ENCODE measurements at regions not wholly inside any gene's neighbourhood (a gene's known extent, or its start where the extent isn't known, plus 50 kb on each side); places are given as distances from the start of the nearest gene placed in this dataset.
"Not testable (repeated sequence)": the region's sequence is repeated elsewhere in the genome, so short reads cannot be mapped to it uniquely, and the experiment has no call there.

DNA sequence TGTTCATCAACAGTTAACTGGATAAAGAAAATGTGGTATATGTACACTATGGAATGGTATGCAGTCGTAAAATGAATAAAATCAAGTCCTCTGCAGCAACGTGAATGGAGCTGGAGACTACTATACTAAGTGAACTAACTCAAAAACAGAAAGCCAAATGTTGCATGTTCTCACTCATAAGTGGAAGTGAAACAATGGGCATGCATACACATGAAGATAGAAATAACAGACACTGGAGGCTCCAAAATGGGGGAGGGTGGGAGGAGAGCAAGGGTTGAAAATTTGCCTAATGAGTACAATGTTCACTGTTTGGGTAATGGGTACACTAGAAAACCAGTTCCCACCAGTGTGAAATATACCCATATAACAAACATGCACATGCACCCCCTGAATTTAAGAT, 179.5 kb downstream of the ZWINT start:
- Histone ChIP-seq H3K9me2 (replicated peaks; ENCODE audit: low read length) (no peaks in the 10 kb centered on the region), H4K20me1 (ENCODE audit: low read length) (no peaks in the 10 kb centered on the region), H3K9me3 (ENCODE audit: low read length) (no peaks in the 10 kb centered on the region), H2AFZ (ENCODE audit: low read length) (no peak overlapping the region), H3K27me3 (ENCODE audit: low read length) (0 out of 2 replicates have a peak, but pooled peaks cover 4% of the 10 kb centered on the region), H3K4me3 (ENCODE audit: low read length) (no peak overlapping the region), H3K27ac (ENCODE audit: low read length) (no peak overlapping the region), H3K4me1 (ENCODE audit: insufficient read depth, low read length) (no peaks in the 10 kb centered on the region), H3K9ac (ENCODE audit: low read length) (no peak overlapping the region), H3K36me3 (ENCODE audit: low read depth, low read length) (no peaks in the 10 kb centered on the region), H3F3A (ENCODE audit: low read length, unreplicated experiment) (no peaks in the 10 kb centered on the region), H3K79me2 (ENCODE audit: low read length) (no peaks in the 10 kb centered on the region), H3K4me2 (ENCODE audit: low read length) (no peak overlapping the region)
- intact Hi-C loops (cut with micrococcal nuclease) = no loop called here
- no TSS peak for BruUV-seq (replicated peaks)
- no peak for DNase-seq
- ChIA-PET CTCF (no interaction called here), POLR2A (ENCODE audit: unreplicated experiment) (no interaction called here)
- ATAC-seq = no peak
- no peak for TF ChIP-seq EZH2phosphoT487 (IDR thresholded peaks at IDR 0.05; ENCODE audit: borderline replicate concordance, low read length)

DNA sequence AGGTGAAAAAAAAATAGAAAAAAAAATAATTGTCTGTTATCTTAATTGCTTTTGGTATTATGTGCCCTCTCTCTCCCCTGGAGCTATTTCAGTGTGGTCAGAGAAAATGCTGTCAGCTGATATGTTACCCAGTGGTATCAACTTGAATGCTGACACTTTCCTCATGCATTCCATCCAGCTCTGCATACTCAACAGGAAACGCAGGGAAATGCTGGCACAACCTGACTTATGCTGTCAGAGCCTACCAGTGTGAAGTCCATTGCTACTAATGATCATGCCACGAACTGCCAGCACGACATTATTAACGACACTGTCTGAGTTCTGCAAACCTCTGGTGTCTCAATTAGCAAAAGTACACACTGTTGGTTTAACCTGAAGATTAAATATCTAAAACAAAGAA, 182.8 kb downstream of the ZWINT start:
- no peaks in the 10 kb centered on the region for H3K36me3 ChIP-seq (ENCODE audit: low read depth, low read length)
- H3K9me3 ChIP-seq (ENCODE audit: low read length) = no peaks in the 10 kb centered on the region
- peak; percentile 59 for ATAC-seq
- BruUV-seq (replicated peaks) = no TSS peak
- H3K27ac ChIP-seq (ENCODE audit: low read length) = no peak overlapping the region
- H4K20me1 ChIP-seq (ENCODE audit: low read length) = no peaks in the 10 kb centered on the region
- H3K9ac ChIP-seq (ENCODE audit: low read length) = no peak overlapping the region
- ChIA-PET CTCF (no interaction called here), POLR2A (ENCODE audit: unreplicated experiment) (interaction anchor here (0.6 kb wide), 1 partner anchor 26 kb away, joined by 3 read pairs; no protein-coding TSS in a partner anchor)
- H3K79me2 ChIP-seq (ENCODE audit: low read length) = no peaks in the 10 kb centered on the region
- H3K9me2 ChIP-seq (replicated peaks; ENCODE audit: low read length) = no peaks in the 10 kb centered on the region
- H3F3A ChIP-seq (ENCODE audit: low read length, unreplicated experiment) = no peaks in the 10 kb centered on the region
- no peak overlapping the region for H3K4me2 ChIP-seq (ENCODE audit: low read length)
- H3K4me3 ChIP-seq (ENCODE audit: low read length) = no peak overlapping the region
- no peaks in the 10 kb centered on the region for H3K4me1 ChIP-seq (ENCODE audit: insufficient read depth, low read length)
- intact Hi-C loops (cut with micrococcal nuclease) = no loop called here
- TF ChIP-seq EZH2 (IDR thresholded peaks at IDR 0.05; ENCODE audit: low read length, unreplicated experiment) (no peak), EZH2phosphoT487 (IDR thresholded peaks at IDR 0.05; ENCODE audit: borderline replicate concordance, low read length) (no peak)
- TF ChIP-seq, protein P1, sequence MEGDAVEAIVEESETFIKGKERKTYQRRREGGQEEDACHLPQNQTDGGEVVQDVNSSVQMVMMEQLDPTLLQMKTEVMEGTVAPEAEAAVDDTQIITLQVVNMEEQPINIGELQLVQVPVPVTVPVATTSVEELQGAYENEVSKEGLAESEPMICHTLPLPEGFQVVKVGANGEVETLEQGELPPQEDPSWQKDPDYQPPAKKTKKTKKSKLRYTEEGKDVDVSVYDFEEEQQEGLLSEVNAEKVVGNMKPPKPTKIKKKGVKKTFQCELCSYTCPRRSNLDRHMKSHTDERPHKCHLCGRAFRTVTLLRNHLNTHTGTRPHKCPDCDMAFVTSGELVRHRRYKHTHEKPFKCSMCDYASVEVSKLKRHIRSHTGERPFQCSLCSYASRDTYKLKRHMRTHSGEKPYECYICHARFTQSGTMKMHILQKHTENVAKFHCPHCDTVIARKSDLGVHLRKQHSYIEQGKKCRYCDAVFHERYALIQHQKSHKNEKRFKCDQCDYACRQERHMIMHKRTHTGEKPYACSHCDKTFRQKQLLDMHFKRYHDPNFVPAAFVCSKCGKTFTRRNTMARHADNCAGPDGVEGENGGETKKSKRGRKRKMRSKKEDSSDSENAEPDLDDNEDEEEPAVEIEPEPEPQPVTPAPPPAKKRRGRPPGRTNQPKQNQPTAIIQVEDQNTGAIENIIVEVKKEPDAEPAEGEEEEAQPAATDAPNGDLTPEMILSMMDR (conservative IDR thresholded peaks at IDR 0.05; ENCODE audit: low read depth, low read length) = no peak
- peak; percentile 11 for DNase-seq
- H2AFZ ChIP-seq (ENCODE audit: low read length) = no peak overlapping the region
- 0 out of 2 replicates have a peak, but pooled peaks cover 3% of the 10 kb centered on the region for H3K27me3 ChIP-seq (ENCODE audit: low read length)

DNA sequence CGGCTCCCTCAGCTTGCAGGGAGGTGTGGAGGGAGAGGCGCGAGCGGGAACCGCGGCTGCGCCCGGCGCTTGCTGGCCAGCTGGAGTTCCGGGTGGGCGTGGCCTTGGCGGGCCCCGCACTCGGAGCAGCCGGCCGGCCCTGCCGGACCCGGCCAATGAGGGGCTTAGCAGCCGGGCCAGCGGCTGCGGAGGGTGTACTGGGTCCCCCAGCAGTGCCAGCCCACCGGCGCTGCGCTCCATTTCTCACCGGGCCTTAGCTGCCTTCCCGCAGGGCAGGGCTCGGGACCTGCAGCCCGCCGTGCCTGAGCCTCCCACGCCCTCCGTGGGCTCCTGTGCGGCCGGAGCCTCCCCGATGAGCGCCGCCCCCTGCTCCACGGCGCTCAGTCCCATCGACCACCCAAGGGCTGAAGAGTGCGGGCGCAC, 206.0 kb downstream of the ZWINT start:
- H3K27ac ChIP-seq (ENCODE audit: low read length); H3K79me2 ChIP-seq (ENCODE audit: low read length); intact Hi-C loops (cut with micrococcal nuclease); H3K9ac ChIP-seq (ENCODE audit: low read length); DNase-seq; H3K4me2 ChIP-seq (ENCODE audit: low read length); POLR2A ChIA-PET (ENCODE audit: unreplicated experiment); BruUV-seq (replicated peaks); H3K27me3 ChIP-seq (ENCODE audit: low read length); H2AFZ ChIP-seq (ENCODE audit: low read length); H3F3A ChIP-seq (ENCODE audit: low read length, unreplicated experiment); H4K20me1 ChIP-seq (ENCODE audit: low read length); H3K9me2 ChIP-seq (replicated peaks; ENCODE audit: low read length); H3K4me3 ChIP-seq (ENCODE audit: low read length); ATAC-seq; CTCF ChIA-PET; H3K4me1 ChIP-seq (ENCODE audit: insufficient read depth, low read length); H3K36me3 ChIP-seq (ENCODE audit: low read depth, low read length): not testable (repeated sequence)
- peaks cover 11% of the 10 kb centered on the region; the same call in 1 of the 2 replicates for H3K9me3 ChIP-seq (ENCODE audit: low read length)

DNA sequence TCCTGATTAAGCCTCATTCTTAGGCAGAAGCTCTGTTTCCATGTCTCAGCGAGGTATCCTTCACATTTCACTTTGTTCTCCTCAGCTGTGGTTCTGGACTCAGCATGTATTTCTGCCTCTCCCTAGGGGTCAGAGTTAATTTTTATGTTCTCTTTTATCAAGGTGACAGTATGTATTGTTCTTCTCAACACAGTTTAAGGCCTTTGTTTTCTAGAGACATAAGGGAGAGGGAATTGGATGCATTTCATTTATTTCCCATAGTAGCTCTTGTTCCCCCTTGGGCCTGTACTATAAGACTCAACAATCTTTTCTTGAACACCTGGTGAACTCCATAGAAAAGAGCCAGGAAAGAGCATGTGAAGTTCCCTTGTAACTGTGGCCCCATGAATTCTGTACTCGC, 214.3 kb downstream of the ZWINT start:
- no peaks in the 10 kb centered on the region for H4K20me1 ChIP-seq (ENCODE audit: low read length)
- no peak overlapping the region for H3K4me2 ChIP-seq (ENCODE audit: low read length)
- DNase-seq (no peak), ATAC-seq (no peak)
- ChIA-PET POLR2A (ENCODE audit: unreplicated experiment) (no interaction called here), CTCF (no interaction called here)
- H3K9ac ChIP-seq (ENCODE audit: low read length) = no peak overlapping the region
- no peaks in the 10 kb centered on the region for H3K9me2 ChIP-seq (replicated peaks; ENCODE audit: low read length)
- H2AFZ ChIP-seq (ENCODE audit: low read length) = no peak overlapping the region
- H3K36me3 ChIP-seq (ENCODE audit: low read depth, low read length) = no peaks in the 10 kb centered on the region
- TF ChIP-seq, protein P1 (conservative IDR thresholded peaks at IDR 0.05; ENCODE audit: low read depth, low read length) = no peak
- no peak for TF ChIP-seq EZH2phosphoT487 (IDR thresholded peaks at IDR 0.05; ENCODE audit: borderline replicate concordance, low read length)
- TF ChIP-seq EZH2 (IDR thresholded peaks at IDR 0.05; ENCODE audit: low read length, unreplicated experiment) = no peak
- intact Hi-C loops (cut with micrococcal nuclease) = no loop called here
- no peaks in the 10 kb centered on the region for H3K27me3 ChIP-seq (ENCODE audit: low read length)
- H3K9me3 ChIP-seq (ENCODE audit: low read length) = 0 out of 2 replicates have a peak, but pooled peaks cover 4% of the 10 kb centered on the region
- H3K4me1 ChIP-seq (ENCODE audit: insufficient read depth, low read length) = no peaks in the 10 kb centered on the region
- H3K4me3 ChIP-seq (ENCODE audit: low read length) = no peak overlapping the region
- H3F3A ChIP-seq (ENCODE audit: low read length, unreplicated experiment) = no peaks in the 10 kb centered on the region
- no peak overlapping the region for H3K27ac ChIP-seq (ENCODE audit: low read length)
- H3K79me2 ChIP-seq (ENCODE audit: low read length) = no peaks in the 10 kb centered on the region
- no TSS peak for BruUV-seq (replicated peaks)
